ENCODE measurements at regions not wholly inside any gene's neighbourhood (a gene's known extent, or its start where the extent isn't known, plus 50 kb on each side); places are given as distances from the start of the nearest gene placed in this dataset.

GRCh38 chr9:80251778-80252177, 680.0 kb downstream of the TLE4 start:
- TF ChIP-seq CTCF (IDR thresholded peaks at IDR 0.05; ENCODE audit: low read depth, low read length) (no peak), POLR2A (IDR thresholded peaks at IDR 0.05; ENCODE audit: extremely low read depth, insufficient read length) (no peak)
